ENCODE measurements at regions not wholly inside any gene's neighbourhood (a gene's known extent, or its start where the extent isn't known, plus 50 kb on each side); places are given as distances from the start of the nearest gene placed in this dataset.
"Not testable (repeated sequence)": the region's sequence is repeated elsewhere in the genome, so short reads cannot be mapped to it uniquely, and the experiment has no call there.

GRCh38 chr2:44086629-44087028 is 82.0 kb upstream of the PPM1B start:
- DNase-seq (ENCODE audit: low read depth) = no peak

GRCh38 chr2:44087036-44087713 is 81.5 kb upstream of the PPM1B start:
- peak; percentile 68 for DNase-seq (ENCODE audit: low read depth)

- no peak for DNase-seq (ENCODE audit: low read depth)
Measured at GRCh38 chr2:44087714-44088092, 81.0 kb upstream of the PPM1B start.

- not testable (repeated sequence) for DNase-seq (ENCODE audit: low read depth)
Measured at GRCh38 chr2:44092519-44092918, 76.2 kb upstream of the PPM1B start.

GRCh38 chr2:44093970-44094369 is 74.7 kb upstream of the PPM1B start:
- DNase-seq (ENCODE audit: low read depth) = no peak

GRCh38 chr2:44097322-44097907 is 71.3 kb upstream of the PPM1B start:
- no peak for DNase-seq (ENCODE audit: low read depth)

- DNase-seq (ENCODE audit: low read depth) = no peak
Measured at GRCh38 chr2:44098050-44098449, 70.6 kb upstream of the PPM1B start.

GRCh38 chr2:44098891-44099290 is 69.8 kb upstream of the PPM1B start:
- no peak for DNase-seq (ENCODE audit: low read depth)

GRCh38 chr2:44100351-44100750 is 68.3 kb upstream of the PPM1B start:
- peak; percentile 97 for DNase-seq (ENCODE audit: low read depth)

GRCh38 chr2:44101246-44101645 is 67.4 kb upstream of the PPM1B start:
- no peak for DNase-seq (ENCODE audit: low read depth)

GRCh38 chr2:44102790-44103562 is 65.7 kb upstream of the PPM1B start:
- no peak for DNase-seq (ENCODE audit: low read depth)

GRCh38 chr2:44103639-44104038 is 65.0 kb upstream of the PPM1B start:
- no peak for DNase-seq (ENCODE audit: low read depth)

GRCh38 chr2:44104855-44105271 is 63.8 kb upstream of the PPM1B start:
- no peak for DNase-seq (ENCODE audit: low read depth)

- not testable (repeated sequence) for DNase-seq (ENCODE audit: low read depth)
Measured at GRCh38 chr2:44106509-44106908, 62.2 kb upstream of the PPM1B start.

- no peak for DNase-seq (ENCODE audit: low read depth)
Measured at GRCh38 chr2:44107086-44107740, 61.5 kb upstream of the PPM1B start.

- peak; percentile 49 for DNase-seq (ENCODE audit: low read depth)
Measured at GRCh38 chr2:44107974-44108373, 60.7 kb upstream of the PPM1B start.

GRCh38 chr2:44109166-44109565 is 59.5 kb upstream of the PPM1B start:
- no peak for DNase-seq (ENCODE audit: low read depth)

- no peak for DNase-seq (ENCODE audit: low read depth)
Measured at GRCh38 chr2:44110444-44110843, 58.2 kb upstream of the PPM1B start.

- no peak for DNase-seq (ENCODE audit: low read depth)
Measured at GRCh38 chr2:44112096-44112495, 56.6 kb upstream of the PPM1B start.

- DNase-seq (ENCODE audit: low read depth) = no peak
Measured at GRCh38 chr2:44116319-44116718, 52.4 kb upstream of the PPM1B start.

- DNase-seq (ENCODE audit: low read depth) = no peak
Measured at GRCh38 chr2:44118257-44118656, 50.4 kb upstream of the PPM1B start.

Data from LHCN-M2 (cell line).